Small intestine (tissue), 7 donors: ENCODE measurements at regions not wholly inside any gene's neighbourhood (a gene's known extent, or its start where the extent isn't known, plus 50 kb on each side); places are given as distances from the start of the nearest gene placed in this dataset.

Source experiments
- DNase-seq, 2 donors: peaks; one replicate each; pipeline versions ENCODE4 v3.0.0 to v3.0.0-alpha.2; 2013
- FAIRE-seq: peaks from 2 replicates; lab custom pipeline; 2012; peaks lifted over from hg19 to GRCh38; lab: Jason Lieb, UNC
- H3K27ac ChIP-seq, 3 donors: one replicate each; pipeline ENCODE4 v1.5.1; 2013; ENCODE audit warnings: low read length in 2 of 3, mild to moderate bottlenecking in 2 of 3, control low read depth in 1 of 3, inconsistent platforms in 1 of 3, low read depth in 1 of 3, moderate library complexity in 1 of 3
- H3K27me3 ChIP-seq, 3 donors: one replicate each; pipeline ENCODE4 v1.6.1; 2013; ENCODE audit warnings: low read length in 3 of 3, inconsistent platforms in 1 of 3; ENCODE audit not compliant: control insufficient read depth in 3 of 3, insufficient read depth in 3 of 3
- H3K36me3 ChIP-seq, 3 donors: one replicate each; pipeline ENCODE4 v1.6.1; 2013; ENCODE audit warnings: low read length in 3 of 3, inconsistent platforms in 1 of 3, low read depth in 1 of 3, mild to moderate bottlenecking in 1 of 3, moderate library complexity in 1 of 3; ENCODE audit not compliant: control insufficient read depth in 3 of 3, insufficient read depth in 2 of 3
- H3K4me1 ChIP-seq, 3 donors: one replicate each; pipeline ENCODE4 v1.6.1; 2013; ENCODE audit warnings: low read length in 2 of 3, inconsistent platforms in 1 of 3, low read depth in 1 of 3, mild to moderate bottlenecking in 1 of 3, moderate library complexity in 1 of 3; ENCODE audit not compliant: control insufficient read depth in 3 of 3, insufficient read depth in 2 of 3
- H3K4me3 ChIP-seq, 3 donors: one replicate each; pipeline ENCODE4 v1.5.1; 2013; ENCODE audit warnings: low read length in 3 of 3, control low read depth in 1 of 3, inconsistent platforms in 1 of 3, low read depth in 1 of 3, mild to moderate bottlenecking in 1 of 3, moderate library complexity in 1 of 3
- H3K9me3 ChIP-seq, 2 donors: one replicate each; pipeline ENCODE4 v1.6.1; 2013; ENCODE audit warnings: low read depth in 1 of 2, low read length in 1 of 2; ENCODE audit not compliant: control insufficient read depth in 2 of 2, insufficient read depth in 1 of 2
- WGBS, 3 donors: extraction: QIAGEN DNeasy Blood & Tissue Kit; methylation state at CpG; one replicate each; pipeline ENCODE4 v1.1.7; 2013; 5-methylcytosine and 5-hydroxymethylcytosine counted together
- donor health status: healthy with polysubstance abuse.
- donor health status: control.
- donor health status: control.
- donor health status: Bipolar disorder and iron deficiency.
- donor health status: healthy.

DNA sequence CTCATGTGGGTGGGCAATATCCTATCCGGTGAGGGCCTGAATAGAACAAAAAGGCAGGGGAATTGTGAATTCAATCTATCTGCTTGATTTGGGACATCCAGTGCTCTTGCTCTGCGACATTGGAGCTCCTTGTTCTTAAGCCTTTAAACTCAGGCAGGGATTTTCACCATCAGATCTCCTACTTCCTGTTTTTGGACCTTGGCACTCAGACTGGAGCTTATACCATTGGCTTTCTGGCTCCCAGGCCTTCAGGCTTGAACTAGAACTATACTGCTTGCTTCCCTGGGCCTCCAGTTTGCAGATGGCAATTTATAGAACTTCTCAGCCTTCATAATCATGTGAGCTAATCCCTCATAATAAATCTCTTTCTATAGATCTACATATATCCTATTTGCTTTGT lies 134.3 kb upstream of the CLINT1 start:
- no peaks in the 10 kb centered on the region for H3K36me3 ChIP-seq
- FAIRE-seq, result no peak
- peak; percentile 33 to 35 for DNase-seq
- no peaks in the 10 kb centered on the region for H3K9me3 ChIP-seq
- H3K4me3 ChIP-seq, result no peak overlapping the region
- H3K27ac ChIP-seq, result no peak overlapping the region
- 90 to 91% (median 90%) methylated on average over 2 of the region's 2 CpGs for WGBS, 3 donors
- H3K4me1 ChIP-seq, result no peaks in the 10 kb centered on the region
- H3K27me3 ChIP-seq, result no peaks in the 10 kb centered on the region

DNA sequence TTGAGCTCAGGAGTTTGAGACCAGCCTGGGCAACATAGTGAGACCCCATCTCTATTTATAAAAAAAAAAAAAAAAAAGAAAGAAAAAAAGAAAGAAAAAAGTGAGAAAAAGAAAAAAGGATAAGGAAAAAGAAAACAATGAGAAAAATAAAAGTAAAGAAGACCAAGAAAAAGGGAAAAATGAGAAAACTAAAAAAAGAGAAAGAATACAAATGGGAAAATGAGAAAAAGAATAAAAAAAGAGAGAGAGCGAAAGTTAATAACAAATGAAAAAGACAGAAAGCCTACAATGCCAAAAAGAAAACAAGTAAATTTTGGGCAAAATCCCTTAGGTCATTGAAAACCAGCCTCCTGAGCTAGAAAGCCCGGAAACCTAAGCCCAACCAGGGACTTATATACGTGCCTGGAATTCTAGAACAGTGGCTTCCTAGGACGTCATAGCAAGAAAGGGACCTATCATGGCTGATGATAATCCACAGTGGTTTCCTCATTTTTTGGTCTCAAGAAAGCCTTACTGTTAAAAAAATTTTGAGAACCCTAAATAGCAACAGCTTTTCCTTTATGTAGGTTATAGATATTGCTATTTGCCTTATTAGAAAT lies 131.7 kb upstream of the CLINT1 start:
- 91 to 93% (median 92%) methylated on average over 4 of the region's 4 CpGs for WGBS, 3 donors
- DNase-seq (no peak), FAIRE-seq (no peak)

DNA sequence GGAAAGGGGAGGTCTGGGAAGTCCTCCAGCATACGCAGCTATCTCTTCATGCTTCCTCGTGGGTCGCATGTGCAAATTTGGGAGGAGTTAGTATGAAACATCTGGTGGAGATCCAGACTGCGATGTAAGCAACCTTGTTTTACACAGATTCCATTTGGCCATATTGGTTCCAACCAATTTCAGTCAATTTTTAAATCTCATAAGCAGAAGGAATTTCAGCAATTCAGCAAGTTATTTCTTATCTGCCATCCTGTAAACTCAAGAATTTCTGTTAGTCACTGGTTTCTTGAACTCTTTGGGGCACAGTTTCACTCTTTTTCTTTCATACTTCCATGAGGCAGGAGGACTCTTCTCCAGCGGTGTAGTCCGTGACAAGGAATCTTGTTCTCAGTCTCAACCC lies 130.4 kb upstream of the CLINT1 start:
- WGBS, 3 donors, result 89 to 91% (median 89%) methylated on average over 6 of the region's 6 CpGs
- H3K9me3 ChIP-seq, result no peaks in the 10 kb centered on the region
- no peak overlapping the region for H3K27ac ChIP-seq
- H3K27me3 ChIP-seq, result no peaks in the 10 kb centered on the region
- no peaks in the 10 kb centered on the region for H3K36me3 ChIP-seq
- H3K4me3 ChIP-seq, result no peak overlapping the region
- FAIRE-seq (no peak), DNase-seq (peak in 1 of 2 donors; percentile 6)
- no peaks in the 10 kb centered on the region for H3K4me1 ChIP-seq

More for the DNA sequence above, 131.7 kb upstream of the CLINT1 start:
- Histone ChIP-seq H3K4me1 (no peaks in the 10 kb centered on the region), H3K27me3 (no peaks in the 10 kb centered on the region), H3K27ac (no peak overlapping the region), H3K36me3 (no peaks in the 10 kb centered on the region), H3K9me3 (no peaks in the 10 kb centered on the region), H3K4me3 (no peak overlapping the region)

DNA sequence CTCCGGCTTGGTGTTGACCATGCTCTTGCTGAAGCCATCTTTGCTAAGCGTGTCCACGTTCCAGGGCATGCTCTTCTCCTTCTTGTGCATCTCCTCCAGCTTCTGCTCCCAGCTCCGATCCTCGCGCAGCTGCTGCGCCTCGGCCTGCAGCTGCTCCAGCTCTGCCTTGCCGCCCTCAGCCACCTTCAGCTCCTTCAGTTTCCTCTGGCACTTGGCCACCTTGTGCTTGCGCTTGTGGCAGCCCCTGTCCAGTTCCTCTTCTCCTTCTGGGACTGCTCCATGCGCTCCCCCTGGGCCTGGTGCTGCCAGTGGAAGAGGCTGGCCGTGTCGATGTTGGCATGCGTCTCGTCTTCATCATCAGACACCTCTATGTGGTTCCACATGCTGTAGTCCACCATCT lies 128.3 kb upstream of the CLINT1 start:
- H3K4me3 ChIP-seq, result no peak overlapping the region
- FAIRE-seq (no peak), DNase-seq (no peak)
- H3K27ac ChIP-seq, result no peak overlapping the region
- H3K27me3 ChIP-seq, result no peaks in the 10 kb centered on the region
- H3K9me3 ChIP-seq, result no peaks in the 10 kb centered on the region
- WGBS, 3 donors, result 91 to 99% (median 96%) methylated on average over 15 of the region's 15 CpGs
- no peaks in the 10 kb centered on the region for H3K36me3 ChIP-seq
- no peaks in the 10 kb centered on the region for H3K4me1 ChIP-seq

DNA sequence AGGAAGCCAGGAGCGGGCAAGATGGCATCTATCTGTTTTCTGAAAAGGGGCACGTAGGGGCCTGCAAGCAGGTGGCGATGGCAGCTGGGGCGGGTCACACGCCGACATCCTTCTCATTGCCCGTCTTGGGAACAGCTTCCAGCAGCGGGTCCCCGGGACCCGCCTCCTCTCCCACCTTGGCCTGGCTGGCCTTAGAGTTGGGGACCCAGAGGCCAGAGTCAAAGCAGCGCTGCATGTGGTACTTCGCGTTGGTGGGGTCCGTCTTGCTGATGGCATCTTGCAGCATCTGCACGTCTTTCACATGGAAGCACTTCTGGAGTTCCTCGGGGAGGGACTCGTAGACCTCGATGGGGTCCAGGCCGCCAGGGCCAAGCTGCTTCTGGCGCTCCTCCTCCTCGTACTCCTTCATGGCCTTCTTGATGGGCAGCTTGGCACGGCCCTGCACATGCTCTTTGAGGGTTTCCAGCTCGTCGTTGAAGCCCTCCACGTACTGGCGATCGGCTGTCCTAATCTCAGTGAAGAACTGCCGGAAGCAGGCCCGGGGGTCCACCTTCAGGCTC lies 127.6 kb upstream of the CLINT1 start:
- FAIRE-seq (no peak), DNase-seq (no peak)
- Histone ChIP-seq H3K27ac (no peak overlapping the region), H3K36me3 (no peaks in the 10 kb centered on the region), H3K9me3 (no peaks in the 10 kb centered on the region), H3K4me1 (no peaks in the 10 kb centered on the region), H3K4me3 (no peak overlapping the region), H3K27me3 (no peaks in the 10 kb centered on the region)
- WGBS, 3 donors, result 95 to 97% (median 96%) methylated on average over 29 of the region's 29 CpGs

DNA sequence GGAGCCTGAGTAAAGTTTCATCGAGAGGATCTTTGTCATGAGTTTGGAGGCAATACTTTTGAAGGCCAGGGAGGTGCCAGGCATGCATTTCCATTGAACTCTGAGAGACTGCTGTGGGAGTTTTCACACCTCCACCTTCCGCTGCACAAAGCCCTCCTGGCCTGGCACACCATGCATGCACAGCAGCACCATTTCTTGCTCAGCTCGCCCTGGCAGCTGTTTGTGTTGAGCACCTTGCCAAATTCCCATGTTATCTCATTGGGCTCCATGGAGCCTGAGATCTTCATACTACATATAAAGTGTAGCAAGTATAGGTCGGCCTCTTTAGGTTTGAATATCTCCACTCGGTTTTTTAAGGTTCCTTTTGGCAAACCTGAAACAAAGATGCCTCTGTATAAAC lies 125.7 kb upstream of the CLINT1 start:
- no peaks in the 10 kb centered on the region for H3K9me3 ChIP-seq
- H3K4me3 ChIP-seq, result no peak overlapping the region
- no peaks in the 10 kb centered on the region for H3K27me3 ChIP-seq
- DNase-seq (no peak), FAIRE-seq (no peak)
- 86 to 90% (median 86%) methylated on average over 5 of the region's 5 CpGs for whole genome bisulfite sequencing, 3 donors
- no peaks in the 10 kb centered on the region for H3K4me1 ChIP-seq
- no peaks in the 10 kb centered on the region for H3K36me3 ChIP-seq
- H3K27ac ChIP-seq, result no peak overlapping the region

DNA sequence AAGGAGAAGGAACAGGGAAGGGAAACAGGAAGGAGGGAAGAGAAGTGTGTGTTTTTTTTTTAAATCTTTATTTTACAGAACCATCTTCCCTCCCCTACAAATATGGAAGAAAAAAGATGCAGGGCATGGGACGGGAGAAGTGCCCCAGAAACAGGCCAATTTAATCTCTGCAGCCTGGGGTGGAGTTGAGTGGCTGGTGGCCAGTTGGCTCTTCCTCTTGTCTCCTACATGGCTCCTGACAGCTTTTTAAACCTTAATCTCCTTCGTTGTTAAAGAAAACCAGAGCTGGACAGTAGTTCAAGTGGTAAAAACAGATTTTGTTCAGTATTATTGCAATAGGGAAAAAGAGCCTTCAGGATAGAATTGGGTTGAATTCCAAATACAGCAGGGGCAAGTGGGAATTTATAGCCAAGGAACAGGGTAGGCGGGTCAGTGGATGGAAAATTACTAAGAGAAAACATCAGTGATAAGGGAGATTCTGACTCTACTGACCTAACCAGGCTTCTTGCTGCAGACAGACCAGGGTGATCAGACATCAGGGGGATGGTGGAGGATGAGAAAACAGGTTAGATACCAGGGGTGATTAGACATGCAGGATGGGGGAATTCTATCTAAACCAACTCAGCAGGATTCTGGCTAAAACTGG lies 125.1 kb upstream of the CLINT1 start:
- H3K4me1 ChIP-seq, result no peaks in the 10 kb centered on the region
- no peaks in the 10 kb centered on the region for H3K27me3 ChIP-seq
- no peak overlapping the region for H3K27ac ChIP-seq
- no peak for DNase-seq
- 58 to 81% (median 63%) methylated on average over 3 of the region's 3 CpGs for WGBS, 3 donors
- FAIRE-seq, result no peak
- no peaks in the 10 kb centered on the region for H3K36me3 ChIP-seq
- no peak overlapping the region for H3K4me3 ChIP-seq
- no peaks in the 10 kb centered on the region for H3K9me3 ChIP-seq

DNA sequence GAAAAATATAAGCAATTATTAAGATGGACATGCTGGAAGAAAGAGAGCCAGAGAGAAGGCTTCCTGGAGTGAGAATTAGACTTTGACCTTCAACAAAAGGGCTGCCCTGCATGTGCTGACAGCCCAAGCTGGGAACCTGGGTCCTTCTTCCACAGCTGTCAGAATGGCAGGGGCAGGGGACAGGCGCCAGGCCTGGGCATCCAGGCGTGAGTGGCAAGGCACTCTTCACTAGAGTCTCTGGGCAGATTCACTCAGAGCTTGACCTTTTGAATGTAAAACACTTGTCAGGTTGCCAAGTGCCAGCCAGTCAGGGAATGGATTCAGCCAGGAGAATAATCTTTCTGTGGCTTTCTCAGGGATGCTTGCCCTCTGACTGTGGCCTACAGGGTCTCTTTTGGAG lies 119.1 kb upstream of the CLINT1 start:
- FAIRE-seq, result no peak

More for the DNA sequence above, 119.1 kb upstream of the CLINT1 start:
- H3K4me3 ChIP-seq, result no peak overlapping the region
- peaks cover 0 to 5% (median 0%) of the 10 kb centered on the region in 3 donors for H3K4me1 ChIP-seq
- H3K36me3 ChIP-seq, result no peaks in the 10 kb centered on the region
- peaks cover 0 to 2% (median 0%) of the 10 kb centered on the region in 3 donors for H3K27me3 ChIP-seq
- H3K27ac ChIP-seq, result no peak overlapping the region
- 45 to 75% (median 58%) methylated on average over 2 of the region's 2 CpGs for WGBS, 3 donors
- no peaks in the 10 kb centered on the region for H3K9me3 ChIP-seq
- peak; percentile 57 to 64 for DNase-seq
